Endothelial cell of umbilical vein (primary cell): ENCODE measurements at regions not wholly inside any gene's neighbourhood (a gene's known extent, or its start where the extent isn't known, plus 50 kb on each side); places are given as distances from the start of the nearest gene placed in this dataset.

ENCODE experiments used
- BruUV-seq: library from RNA; stranded (reverse); fragments of 400-500 nt; replicated peaks from 2 replicates; lab custom pipeline; 2021; lab: Mats Ljungman, UMichigan
- CTCF ChIA-PET: fragments of 300-600, 350-600 bp; sonication (Branson Sonifier 250); formaldehyde crosslinking; loops from one replicate; lab custom pipeline; 2021; ENCODE audit warnings: antibody characterized with exemption, inconsistent platforms; lab: Charles Lee
- POLR2A ChIA-PET: fragments of 300-600, 350-600 bp; sonication (Branson Sonifier 250); formaldehyde crosslinking; loops from one replicate; lab custom pipeline; 2021; ENCODE audit warnings: antibody characterized with exemption, inconsistent platforms; lab: Charles Lee
- DNase-seq: peaks from one replicate; pipeline ENCODE4 v3.0.0-alpha.2; 2011; ENCODE audit warnings: low read depth, low spot score
- FAIRE-seq: peaks from 2 replicates; lab custom pipeline; 2011; peaks lifted over from hg19 to GRCh38; lab: Jason Lieb, UNC
- H2AFZ ChIP-seq: 2 replicates; pipeline ENCODE4 v1.6.0; 2012; ENCODE audit warnings: low read depth, low read length, control low read depth, inconsistent platforms
- H3K27ac ChIP-seq: 2 replicates; pipeline ENCODE4 v1.5.1; 2011; ENCODE audit warnings: low read depth, mild to moderate bottlenecking, control low read depth, low read length, moderate library complexity; ENCODE audit not compliant: insufficient read depth
- H3K27me3 ChIP-seq, 2 experiments: 2 replicates each; pipeline versions ENCODE4 v1.6.0 to v1.6.1; 2011; ENCODE audit warnings: low read length in 2 of 2, mixed read lengths in 1 of 2; ENCODE audit not compliant: control insufficient read depth in 2 of 2, insufficient read depth in 2 of 2
- H3K36me3 ChIP-seq, 2 experiments: 2 replicates in 1 of 2; 3 replicates in 1 of 2; pipeline ENCODE4 v1.5.1; 2011; ENCODE audit warnings: low read length in 2 of 2, mild to moderate bottlenecking in 1 of 2, moderate library complexity in 1 of 2; ENCODE audit not compliant: control insufficient read depth in 2 of 2, insufficient read depth in 2 of 2; ENCODE audit errors: extremely low read depth in 1 of 2
- H3K4me1 ChIP-seq: 3 replicates; pipeline ENCODE4 v1.5.1; 2011; ENCODE audit warnings: mild to moderate bottlenecking, low read length; ENCODE audit not compliant: control insufficient read depth, insufficient read depth; ENCODE audit errors: extremely low read depth
- H3K4me2 ChIP-seq: 2 replicates; pipeline ENCODE4 v1.6.1; 2011; ENCODE audit warnings: low read length, control low read depth, mixed read lengths; ENCODE audit not compliant: insufficient read depth
- H3K4me3 ChIP-seq, 3 experiments: fragments of 200-600 bp in 1 of 3; sonication (generic), shearing (Covaris generic) in 1 of 3; replicated peaks in 1 of 3; 2 replicates each; pipeline ENCODE4 v1.5.1; 2011 to 2016; ENCODE audit warnings: control low read depth in 3 of 3, low read length in 3 of 3, mild to moderate bottlenecking in 2 of 3, inconsistent platforms in 1 of 3, low read depth in 1 of 3, moderate library complexity in 1 of 3; ENCODE audit not compliant: insufficient read depth in 1 of 3
- H3K79me2 ChIP-seq: 2 replicates; pipeline ENCODE4 v1.6.0; 2012; ENCODE audit warnings: low read length, inconsistent platforms; ENCODE audit not compliant: control insufficient read depth, insufficient read depth
- H3K9ac ChIP-seq: replicated peaks from 2 replicates; pipeline ENCODE3; 2011; ENCODE audit warnings: low read length, control low read depth; ENCODE audit not compliant: insufficient read depth; ENCODE audit errors: extremely low read depth
- H3K9me1 ChIP-seq: replicated peaks from 3 replicates; pipeline ENCODE4 v1.6.0; 2011; ENCODE audit warnings: mild to moderate bottlenecking, low read length; ENCODE audit not compliant: control insufficient read depth, insufficient read depth; ENCODE audit errors: extremely low read depth
- H3K9me3 ChIP-seq: replicated peaks from 2 replicates; pipeline ENCODE4 v1.5.1; 2012; ENCODE audit warnings: low read length, inconsistent platforms; ENCODE audit not compliant: control insufficient read depth, insufficient read depth
- H4K20me1 ChIP-seq: replicated peaks from 2 replicates; pipeline ENCODE3; 2011; ENCODE audit warnings: mild to moderate bottlenecking, low read length; ENCODE audit not compliant: control insufficient read depth, insufficient read depth; ENCODE audit errors: extremely low read depth
- EZH2 ChIP-seq: IDR thresholded peaks from 2 replicates; pipeline ENCODE4 v1.6.1; 2012; ENCODE audit warnings: borderline replicate concordance, low read depth, mild to moderate bottlenecking, moderate library complexity, low read length, inconsistent platforms; ENCODE audit not compliant: severe bottlenecking
- FOS ChIP-seq: IDR thresholded peaks from 2 replicates; pipeline ENCODE4 v1.6.1; 2011; ENCODE audit warnings: mild to moderate bottlenecking, low read length, moderate library complexity, borderline replicate concordance; ENCODE audit not compliant: insufficient read depth
- GATA2 ChIP-seq: IDR thresholded peaks from 2 replicates; pipeline ENCODE4 v1.7.0; 2011; ENCODE audit warnings: low read depth, mild to moderate bottlenecking, moderate library complexity, mixed read lengths, low read length; ENCODE audit not compliant: insufficient read length, insufficient read depth
- MYC ChIP-seq: IDR thresholded peaks from one replicate; pipeline ENCODE4 v1.6.1; 2011; ENCODE audit warnings: mild to moderate bottlenecking, low read depth, low read length
- dilution Hi-C: fragments of 300-500 bp; cut with MboI; formaldehyde crosslinking; loops from one replicate; pipeline ENCODE4 v1.15.0; 2019; ENCODE audit warnings: low sequenced_read_pairs; ENCODE audit not compliant: extremely low pct_ligation_motif_present
- intact Hi-C: fragments of 100-400 bp; cut with micrococcal nuclease; formaldehyde crosslinking; loops from one replicate; pipeline ENCODE4 v1.10.0; 2022
- TF ChIP-seq, protein P1 (sequence below): IDR thresholded peaks from 2 replicates; pipeline ENCODE4 v1.6.1; 2011; ENCODE audit not compliant: insufficient read depth, insufficient read length

GRCh38 chr12:111261911-111262676 is 106.8 kb downstream of the PHETA1 start:
- intact Hi-C loops (no loop called here), dilution Hi-C loops (no loop called here)
- ChIA-PET CTCF (interaction anchor here (0.6 to 2.1 kb wide), 4 partner anchors 10 to 36 kb away, joined by 3 to 10 read pairs (median 6); no protein-coding TSS in a partner anchor), POLR2A (no interaction called here)
- Histone ChIP-seq H3K27ac (no peak overlapping the region), H3K9ac (no peak overlapping the region), H4K20me1 (no peaks in the 10 kb centered on the region), H3K4me3 (no peak overlapping the region), H3K36me3 (no peaks in the 10 kb centered on the region), H2AFZ (no peak overlapping the region), H3K9me3 (no peaks in the 10 kb centered on the region), H3K4me1 (no peaks in the 10 kb centered on the region), H3K79me2 (no peaks in the 10 kb centered on the region), H3K4me2 (no peak overlapping the region), H3K27me3 (no peaks in the 10 kb centered on the region), H3K9me1 (no peaks in the 10 kb centered on the region)
- TF ChIP-seq GATA2, result no peak
- DNase-seq (no peak), FAIRE-seq (no peak)
- no TSS peak for BruUV-seq

DNA sequence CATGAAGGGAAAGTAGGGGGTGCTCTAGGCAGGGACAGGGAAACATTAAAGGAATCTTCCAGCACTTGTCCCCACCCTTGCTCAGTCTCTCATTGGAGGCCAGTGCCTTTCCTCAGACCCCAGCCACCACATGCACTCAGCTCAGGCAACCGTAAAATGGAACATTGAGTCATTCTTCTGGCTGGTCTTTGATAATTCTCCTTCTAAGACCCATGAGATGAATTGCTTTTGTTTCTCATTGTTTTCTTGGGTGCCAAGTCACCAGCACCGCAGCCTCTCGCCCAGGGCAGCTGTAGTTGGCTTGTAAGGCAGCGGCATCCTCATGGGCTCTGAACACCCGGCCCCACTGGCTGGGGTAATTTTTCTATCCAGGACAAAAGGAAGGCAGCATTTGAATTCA is 108.2 kb downstream of the PHETA1 start:
- FAIRE-seq, result no peak
- Histone ChIP-seq H3K79me2 (no peaks in the 10 kb centered on the region), H4K20me1 (no peaks in the 10 kb centered on the region), H3K4me3 (no peak overlapping the region), H3K36me3 (no peaks in the 10 kb centered on the region), H3K4me2 (no peak overlapping the region), H3K9ac (no peak overlapping the region), H3K9me1 (no peaks in the 10 kb centered on the region), H3K9me3 (no peaks in the 10 kb centered on the region), H2AFZ (no peak overlapping the region), H3K4me1 (no peaks in the 10 kb centered on the region), H3K27me3 (no peaks in the 10 kb centered on the region), H3K27ac (no peak overlapping the region)
- CTCF ChIA-PET, result no interaction called here
- POLR2A ChIA-PET, result interaction anchor here (0.6 kb wide), 1 partner anchor 1575 kb away, joined by 3 read pairs; no protein-coding TSS in a partner anchor
- DNase-seq, result no peak
- BruUV-seq, result no TSS peak
- no peak for TF ChIP-seq MYC
- no peak for TF ChIP-seq FOS
- TF ChIP-seq, protein P1, sequence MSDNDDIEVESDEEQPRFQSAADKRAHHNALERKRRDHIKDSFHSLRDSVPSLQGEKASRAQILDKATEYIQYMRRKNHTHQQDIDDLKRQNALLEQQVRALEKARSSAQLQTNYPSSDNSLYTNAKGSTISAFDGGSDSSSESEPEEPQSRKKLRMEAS, result no peak
- no peak for TF ChIP-seq EZH2
- intact Hi-C loops, result no loop called here
- dilution Hi-C loops, result no loop called here
